Fibroblast of lung (primary cell): ENCODE measurements at regions not wholly inside any gene's neighbourhood (a gene's known extent, or its start where the extent isn't known, plus 50 kb on each side); places are given as distances from the start of the nearest gene placed in this dataset.

ENCODE experiments used
- DNase-seq, 2 donors: peaks; one replicate each; pipeline versions ENCODE4 v3.0.0 to v3.0.0-alpha.2; 2010; ENCODE audit warnings: low read depth in 2 of 2
- H2AFZ ChIP-seq: 2 replicates; pipeline ENCODE4 v1.5.1; 2012; ENCODE audit warnings: low read length, control low read depth, inconsistent platforms
- H3K27ac ChIP-seq: 2 replicates; pipeline ENCODE4 v1.5.1; 2011; ENCODE audit warnings: low read length, control low read depth; ENCODE audit not compliant: insufficient read depth
- H3K27me3 ChIP-seq: 2 replicates; pipeline ENCODE4 v1.5.1; 2011; ENCODE audit warnings: mild to moderate bottlenecking, low read length; ENCODE audit not compliant: control insufficient read depth, insufficient read depth
- H3K36me3 ChIP-seq: 2 replicates; pipeline ENCODE4 v1.5.1; 2011; ENCODE audit warnings: low read length; ENCODE audit not compliant: control insufficient read depth, insufficient read depth
- H3K4me1 ChIP-seq: 2 replicates; pipeline ENCODE4 v1.5.1; 2011; ENCODE audit warnings: low read length; ENCODE audit not compliant: control insufficient read depth, insufficient read depth; ENCODE audit errors: extremely low read depth
- H3K4me2 ChIP-seq: 2 replicates; pipeline ENCODE4 v1.5.1; 2011; ENCODE audit warnings: low read length, control low read depth; ENCODE audit not compliant: insufficient read depth; ENCODE audit errors: extremely low read depth
- H3K4me3 ChIP-seq, 4 experiments: fragments of 200-600 bp in 1 of 4; sonication (generic) in 1 of 4; replicated peaks in 1 of 4; 2 replicates each; pipeline ENCODE4 v1.5.1; 2011 to 2016; ENCODE audit warnings: low read length in 4 of 4, low read depth in 3 of 4, mild to moderate bottlenecking in 3 of 4, control low read depth in 2 of 4, inconsistent platforms in 1 of 4, mixed read lengths in 1 of 4; ENCODE audit not compliant: insufficient read depth in 1 of 4; ENCODE audit errors: control extremely low read depth in 1 of 4
- H3K79me2 ChIP-seq: 2 replicates; pipeline ENCODE4 v1.5.1; 2012; ENCODE audit warnings: mild to moderate bottlenecking, low read length, inconsistent platforms; ENCODE audit not compliant: control insufficient read depth, insufficient read depth
- H3K9ac ChIP-seq: 2 replicates; pipeline ENCODE4 v1.5.1; 2011; ENCODE audit warnings: mild to moderate bottlenecking, low read length, control low read depth; ENCODE audit not compliant: insufficient read depth
- H3K9me3 ChIP-seq: 2 replicates; pipeline ENCODE4 v1.5.1; 2012; ENCODE audit warnings: low read depth, low read length; ENCODE audit not compliant: control insufficient read depth, insufficient read depth
- H4K20me1 ChIP-seq: 2 replicates; pipeline ENCODE4 v1.5.1; 2011; ENCODE audit warnings: low read length; ENCODE audit not compliant: control insufficient read depth, insufficient read depth; ENCODE audit errors: extremely low read depth
- EZH2 ChIP-seq: IDR thresholded peaks from 2 replicates; pipeline ENCODE4 v1.5.1; 2012; ENCODE audit warnings: low read length, control low read depth, mild to moderate bottlenecking; ENCODE audit errors: missing control alignments
- TF ChIP-seq, protein P1 (sequence below), 2 donors: IDR thresholded peaks in 1 of 2; conservative IDR thresholded peaks in 1 of 2; 1 replicate in 1 of 2; 2 replicates in 1 of 2; pipeline ENCODE4 v1.5.1; 2011 to 2012; ENCODE audit warnings: low read length in 2 of 2, control low read depth in 1 of 2, inconsistent platforms in 1 of 2, low read depth in 1 of 2, mild to moderate bottlenecking in 1 of 2

DNA sequence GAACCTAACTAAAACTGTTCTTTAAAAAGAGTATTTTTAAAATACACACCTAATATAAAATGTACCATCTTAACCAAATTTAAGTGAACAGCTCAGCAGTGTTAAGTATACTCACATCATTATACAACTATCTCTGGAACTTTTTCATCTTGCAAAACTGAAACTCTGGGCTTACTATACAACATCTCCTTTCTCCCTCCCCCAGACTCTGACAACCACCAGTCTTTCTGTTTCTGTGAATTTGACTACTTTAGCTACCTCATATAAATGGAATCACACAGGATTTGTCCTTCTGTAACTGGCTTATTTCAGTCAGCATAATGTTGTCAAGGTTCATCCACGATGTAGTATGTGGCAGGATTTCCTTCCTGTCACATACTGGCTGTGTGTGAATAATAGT lies 93.5 kb downstream of the FOXD1 start:
- H3K9me3 ChIP-seq, result no peaks in the 10 kb centered on the region
- H2AFZ ChIP-seq, result no peak overlapping the region
- peak in 1 of 2 donors; percentile 48 for DNase-seq
- peaks cover 4% of the 10 kb centered on the region for H3K27me3 ChIP-seq
- no peak for TF ChIP-seq EZH2
- TF ChIP-seq, protein P1, sequence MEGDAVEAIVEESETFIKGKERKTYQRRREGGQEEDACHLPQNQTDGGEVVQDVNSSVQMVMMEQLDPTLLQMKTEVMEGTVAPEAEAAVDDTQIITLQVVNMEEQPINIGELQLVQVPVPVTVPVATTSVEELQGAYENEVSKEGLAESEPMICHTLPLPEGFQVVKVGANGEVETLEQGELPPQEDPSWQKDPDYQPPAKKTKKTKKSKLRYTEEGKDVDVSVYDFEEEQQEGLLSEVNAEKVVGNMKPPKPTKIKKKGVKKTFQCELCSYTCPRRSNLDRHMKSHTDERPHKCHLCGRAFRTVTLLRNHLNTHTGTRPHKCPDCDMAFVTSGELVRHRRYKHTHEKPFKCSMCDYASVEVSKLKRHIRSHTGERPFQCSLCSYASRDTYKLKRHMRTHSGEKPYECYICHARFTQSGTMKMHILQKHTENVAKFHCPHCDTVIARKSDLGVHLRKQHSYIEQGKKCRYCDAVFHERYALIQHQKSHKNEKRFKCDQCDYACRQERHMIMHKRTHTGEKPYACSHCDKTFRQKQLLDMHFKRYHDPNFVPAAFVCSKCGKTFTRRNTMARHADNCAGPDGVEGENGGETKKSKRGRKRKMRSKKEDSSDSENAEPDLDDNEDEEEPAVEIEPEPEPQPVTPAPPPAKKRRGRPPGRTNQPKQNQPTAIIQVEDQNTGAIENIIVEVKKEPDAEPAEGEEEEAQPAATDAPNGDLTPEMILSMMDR (conservative IDR thresholded peaks at IDR 0.05 in 1 of 2, IDR thresholded peaks at IDR 0.05 in 1 of 2; ENCODE audit: low read depth in 1 of 2, low read length in 2 of 2), result no peak
- H3K4me2 ChIP-seq, result no peak overlapping the region
- no peak overlapping the region for H3K4me3 ChIP-seq
- no peaks in the 10 kb centered on the region for H3K4me1 ChIP-seq
- no peaks in the 10 kb centered on the region for H4K20me1 ChIP-seq
- H3K9ac ChIP-seq, result no peak overlapping the region
- H3K27ac ChIP-seq, result no peak overlapping the region
- H3K79me2 ChIP-seq, result no peaks in the 10 kb centered on the region
- no peaks in the 10 kb centered on the region for H3K36me3 ChIP-seq

DNA sequence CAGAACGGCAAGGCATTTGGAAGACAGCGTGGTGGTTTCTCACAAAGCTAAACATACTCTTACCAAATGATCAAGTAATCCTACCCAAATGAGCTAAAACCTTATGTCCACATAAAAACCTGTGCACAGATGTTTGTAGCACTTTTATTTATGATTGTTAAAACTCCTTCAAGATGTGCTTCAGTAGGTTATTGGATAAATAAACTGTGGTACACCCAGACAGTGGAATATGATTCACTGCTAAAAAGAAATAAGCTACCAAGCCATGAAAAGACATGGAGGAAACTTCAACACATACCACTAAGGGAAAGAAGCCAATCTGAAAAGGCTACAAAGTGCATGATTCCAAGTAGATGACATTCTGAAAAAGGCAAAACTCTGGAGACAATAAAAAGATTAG lies 94.2 kb downstream of the FOXD1 start:
- peak in 1 of 2 donors; percentile 66 for DNase-seq
- peaks cover 4% of the 10 kb centered on the region for H3K27me3 ChIP-seq
- H3K79me2 ChIP-seq, result no peaks in the 10 kb centered on the region
- H3K36me3 ChIP-seq, result no peaks in the 10 kb centered on the region
- H3K4me2 ChIP-seq, result no peak overlapping the region
- no peak overlapping the region for H3K27ac ChIP-seq
- TF ChIP-seq, protein P1 (conservative IDR thresholded peaks at IDR 0.05 in 1 of 2, IDR thresholded peaks at IDR 0.05 in 1 of 2; ENCODE audit: low read depth in 1 of 2, low read length in 2 of 2), result no peak
- TF ChIP-seq EZH2, result no peak
- H3K9ac ChIP-seq, result no peak overlapping the region
- no peak overlapping the region for H3K4me3 ChIP-seq
- H4K20me1 ChIP-seq, result no peaks in the 10 kb centered on the region
- no peaks in the 10 kb centered on the region for H3K9me3 ChIP-seq
- no peak overlapping the region for H2AFZ ChIP-seq
- H3K4me1 ChIP-seq, result no peaks in the 10 kb centered on the region

DNA sequence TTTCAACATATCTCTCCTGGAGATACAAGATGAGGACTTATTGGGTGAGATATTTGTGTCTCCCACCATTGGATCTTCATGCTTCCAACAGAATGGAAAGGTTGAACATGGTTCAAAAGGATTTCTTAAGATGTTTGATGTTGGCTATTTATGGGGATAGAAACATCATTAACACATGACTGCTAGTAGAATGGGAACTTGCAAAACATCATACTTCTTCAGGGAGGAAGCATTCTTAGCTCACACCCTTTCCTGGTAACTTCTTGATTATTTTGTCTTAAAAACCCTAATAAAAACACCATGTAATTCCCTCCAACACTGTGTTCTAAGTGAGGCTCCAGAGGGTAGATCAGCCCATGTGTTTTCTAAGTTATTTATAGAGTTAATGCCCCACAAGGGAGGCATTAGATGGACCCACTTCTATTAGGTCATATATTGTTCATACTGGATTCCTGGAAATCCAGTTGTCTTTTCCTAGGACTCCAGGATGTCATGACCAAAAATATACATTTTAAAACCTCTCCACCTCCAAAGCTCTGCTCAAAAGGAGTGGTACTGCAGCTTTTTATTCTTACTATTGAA lies 95.8 kb downstream of the FOXD1 start:
- Histone ChIP-seq H3K27me3 (peaks cover 2% of the 10 kb centered on the region), H3K27ac (no peak overlapping the region), H3K36me3 (no peaks in the 10 kb centered on the region), H3K9ac (no peak overlapping the region), H3K4me3 (no peak overlapping the region), H3K9me3 (no peaks in the 10 kb centered on the region), H4K20me1 (no peaks in the 10 kb centered on the region), H3K4me1 (no peaks in the 10 kb centered on the region), H2AFZ (no peak overlapping the region), H3K79me2 (no peaks in the 10 kb centered on the region), H3K4me2 (no peak overlapping the region)
- DNase-seq, result no peak
- TF ChIP-seq, protein P1 (conservative IDR thresholded peaks at IDR 0.05 in 1 of 2, IDR thresholded peaks at IDR 0.05 in 1 of 2; ENCODE audit: low read depth in 1 of 2, low read length in 2 of 2), result no peak
- TF ChIP-seq EZH2, result no peak
